Stimulated activated CD4-positive, alpha-beta T cell treated with anti-CD3 and anti-CD28 coated beads, Interleukin-1b, Interleukin-23, amount 100 ng/mL, for 1 hour (primary cell): ENCODE measurements at regions not wholly inside any gene's neighbourhood (a gene's known extent, or its start where the extent isn't known, plus 50 kb on each side); places are given as distances from the start of the nearest gene placed in this dataset.

ENCODE experiments used
- DNase-seq, 2 donors: peaks; one replicate each; pipeline ENCODE4 v3.0.0-alpha.2; 2020; ENCODE audit warnings: low read depth in 2 of 2

DNA sequence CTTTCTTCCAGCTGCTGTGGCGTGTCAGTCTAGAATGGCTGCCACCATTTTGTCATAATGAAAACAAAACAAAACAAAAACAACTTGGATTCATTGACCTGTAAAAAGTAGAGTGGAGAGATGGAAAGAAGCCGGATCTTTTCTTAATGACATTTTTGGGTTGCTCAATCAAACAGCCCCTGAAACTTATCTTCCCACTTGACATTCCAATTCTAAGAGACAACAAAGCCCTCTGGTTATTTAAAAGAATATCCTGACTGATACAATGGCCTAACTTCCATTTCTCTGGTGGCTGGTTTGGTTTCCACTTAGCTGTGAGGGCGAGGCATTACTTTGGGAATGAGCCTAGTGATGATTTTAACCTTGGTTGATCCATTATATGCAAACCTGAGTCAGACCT, 123.7 kb downstream of the AQP4 start:
- DNase-seq, result no peak

DNA sequence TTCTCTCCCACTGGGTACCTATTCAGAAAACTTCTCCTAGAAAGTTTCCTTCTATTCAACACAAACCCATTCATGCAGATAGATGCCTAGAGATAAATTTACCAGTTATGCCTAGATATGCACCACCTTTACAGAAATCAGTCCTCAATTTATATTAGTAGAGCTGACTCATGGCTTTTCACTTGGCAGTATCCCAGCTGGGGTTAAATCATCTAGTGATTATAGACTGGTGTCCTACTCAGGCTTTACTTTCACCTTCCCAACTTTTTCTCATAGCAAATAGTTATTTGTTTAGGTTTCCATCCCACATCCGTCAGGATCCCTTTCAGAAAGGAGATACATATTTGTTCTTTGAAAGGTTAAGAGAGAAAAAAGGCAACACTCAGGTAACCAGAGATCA, 124.5 kb downstream of the AQP4 start:
- no peak for DNase-seq

DNA sequence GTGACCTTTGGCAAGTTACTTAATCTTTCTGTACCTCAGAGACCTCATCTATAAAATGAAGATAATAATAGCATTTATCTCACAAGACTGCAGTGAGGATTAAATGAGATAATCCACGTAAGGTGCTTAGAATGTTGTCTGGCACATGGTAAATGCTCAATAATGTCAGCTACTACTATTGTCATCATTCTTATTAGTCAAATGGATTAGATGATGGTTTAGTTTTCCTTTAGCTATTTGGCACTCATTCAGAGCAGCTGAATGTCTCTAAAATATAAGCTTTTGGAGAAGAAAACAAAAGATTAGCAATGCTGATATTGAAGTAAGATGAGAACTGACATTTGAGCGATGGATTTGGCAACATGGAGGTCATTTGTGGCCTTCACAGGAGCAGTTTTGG, 125.1 kb downstream of the AQP4 start:
- no peak for DNase-seq

DNA sequence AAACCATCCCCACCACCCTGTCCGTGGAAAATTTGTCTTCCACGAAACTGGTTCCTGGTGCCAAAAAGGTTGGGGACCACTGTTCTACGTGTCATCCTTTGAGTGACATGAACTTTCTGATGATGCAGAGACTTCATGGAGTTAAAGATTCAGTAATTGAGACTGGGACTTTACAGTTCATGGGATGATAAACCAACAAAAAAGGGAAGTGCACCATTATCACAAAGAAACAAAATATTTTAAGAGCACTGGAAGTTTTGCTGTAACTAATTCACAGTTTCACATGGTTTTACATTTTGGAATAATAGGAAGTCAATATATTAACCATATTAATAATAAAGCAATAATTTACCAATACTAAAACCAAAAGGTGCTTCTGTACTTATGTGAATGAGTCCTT, 126.8 kb downstream of the AQP4 start:
- DNase-seq, result no peak

DNA sequence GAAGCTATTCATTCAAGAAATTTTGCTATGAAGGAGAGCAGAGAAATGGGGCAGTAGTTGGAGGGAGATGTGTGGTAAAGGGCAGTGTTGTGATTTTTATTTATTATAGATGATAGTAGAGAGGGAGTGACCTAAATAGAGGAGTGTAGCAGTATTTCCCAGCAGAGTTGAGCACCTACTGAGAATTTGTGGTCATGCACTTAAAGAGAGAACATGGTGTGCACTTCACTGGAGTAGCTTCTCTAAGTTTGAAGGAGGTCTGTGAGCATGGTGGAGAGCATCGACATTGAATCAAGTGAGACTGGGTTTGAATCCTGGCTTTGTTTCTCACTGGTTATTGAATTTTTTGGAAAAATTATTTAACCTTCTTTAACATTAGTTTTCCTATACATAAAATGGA, 129.2 kb downstream of the AQP4 start:
- no peak for DNase-seq

DNA sequence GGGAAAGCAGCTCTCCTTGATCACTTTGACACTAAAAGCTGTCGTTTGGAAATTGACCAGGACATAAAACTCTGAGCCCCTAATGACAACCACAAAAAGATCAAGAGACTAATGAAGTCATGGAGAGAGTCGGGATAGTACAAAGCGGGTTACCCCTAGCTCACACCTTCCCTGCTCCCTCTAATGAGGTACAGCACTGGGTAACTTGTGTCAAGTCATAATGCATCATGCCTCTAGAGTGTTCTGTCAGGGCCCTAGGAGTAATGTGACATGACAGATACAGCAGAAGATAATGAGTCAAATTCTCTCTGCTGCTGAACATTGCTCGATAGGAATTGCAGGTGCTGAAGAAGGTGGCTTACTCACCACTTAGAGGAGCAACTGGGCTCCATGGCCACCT, 130.7 kb downstream of the AQP4 start:
- DNase-seq, result no peak

DNA sequence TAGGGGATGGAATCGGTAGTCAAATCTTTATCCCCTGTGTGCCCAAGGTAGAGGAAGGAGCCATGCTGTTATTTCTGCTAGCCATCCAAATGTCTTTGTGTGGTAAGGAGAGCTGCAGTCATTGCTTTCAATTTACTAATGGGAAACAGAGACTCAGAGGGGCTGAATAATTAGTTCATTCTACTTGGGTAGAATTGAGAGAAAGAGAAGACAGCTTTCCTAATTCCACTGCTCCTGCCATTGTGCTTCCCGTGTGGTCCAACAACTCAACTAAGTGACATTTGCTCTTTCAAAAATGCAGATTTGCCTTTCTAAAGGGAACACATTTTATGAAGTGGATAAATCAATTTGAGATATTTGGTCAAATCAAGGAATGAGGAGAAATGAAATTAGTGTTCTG, 136.1 kb downstream of the AQP4 start:
- DNase-seq, result no peak

DNA sequence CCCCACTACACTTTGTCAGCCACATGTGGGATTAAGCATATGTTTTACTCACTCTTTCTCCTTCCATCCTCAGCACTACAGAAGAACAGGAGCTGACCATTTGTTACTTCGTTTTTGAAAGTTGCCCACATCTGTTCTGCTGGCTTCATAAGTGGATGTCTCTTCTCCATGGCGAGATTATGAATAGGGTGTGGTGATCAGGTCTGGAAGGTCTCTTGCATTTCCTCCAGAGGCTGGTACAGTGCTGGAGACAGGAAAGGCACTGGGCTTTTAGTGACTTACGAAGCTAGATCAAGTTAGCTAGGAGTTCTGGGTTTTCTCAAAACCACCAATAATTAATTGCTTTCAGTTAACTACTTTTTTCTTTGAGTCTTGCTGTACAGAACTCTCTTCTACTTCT, 136.5 kb downstream of the AQP4 start:
- DNase-seq, result no peak

DNA sequence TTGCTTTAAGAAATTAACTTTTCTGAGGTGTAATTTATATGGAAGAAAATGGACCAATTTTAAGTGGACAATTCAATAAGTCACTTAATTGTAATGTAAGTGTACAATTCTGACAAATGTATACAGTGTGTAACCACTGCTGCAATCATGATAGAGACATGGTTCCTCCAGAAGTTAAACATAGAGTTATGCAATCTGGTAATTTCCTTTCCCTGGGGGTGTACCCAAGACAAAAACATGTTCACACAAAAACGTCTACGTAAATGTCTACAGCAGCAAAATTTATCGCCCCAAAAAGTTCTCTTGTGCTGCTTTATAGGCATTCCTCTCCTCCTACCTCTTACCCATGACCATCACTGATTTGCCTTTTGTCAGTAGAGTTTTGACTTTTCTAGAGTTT, 141.5 kb downstream of the AQP4 start:
- DNase-seq, result no peak

DNA sequence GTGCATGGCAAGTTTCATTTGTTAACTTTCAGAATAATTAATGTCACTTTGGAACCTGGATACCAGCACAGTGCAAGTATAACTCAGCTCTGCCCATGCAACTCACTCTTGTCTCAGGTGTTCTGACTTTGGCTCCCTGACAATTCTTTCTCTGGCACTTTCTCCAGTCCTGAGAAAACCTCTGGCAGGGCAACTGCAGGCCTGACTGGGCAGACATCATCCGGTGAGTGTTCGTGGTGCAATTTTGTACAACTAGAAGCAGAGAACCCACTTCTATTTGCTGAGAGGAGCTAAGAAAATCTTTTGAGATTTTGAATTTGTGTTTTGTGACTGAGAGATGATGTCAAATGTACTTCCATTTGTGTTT, 143.0 kb downstream of the AQP4 start:
- no peak for DNase-seq

DNA sequence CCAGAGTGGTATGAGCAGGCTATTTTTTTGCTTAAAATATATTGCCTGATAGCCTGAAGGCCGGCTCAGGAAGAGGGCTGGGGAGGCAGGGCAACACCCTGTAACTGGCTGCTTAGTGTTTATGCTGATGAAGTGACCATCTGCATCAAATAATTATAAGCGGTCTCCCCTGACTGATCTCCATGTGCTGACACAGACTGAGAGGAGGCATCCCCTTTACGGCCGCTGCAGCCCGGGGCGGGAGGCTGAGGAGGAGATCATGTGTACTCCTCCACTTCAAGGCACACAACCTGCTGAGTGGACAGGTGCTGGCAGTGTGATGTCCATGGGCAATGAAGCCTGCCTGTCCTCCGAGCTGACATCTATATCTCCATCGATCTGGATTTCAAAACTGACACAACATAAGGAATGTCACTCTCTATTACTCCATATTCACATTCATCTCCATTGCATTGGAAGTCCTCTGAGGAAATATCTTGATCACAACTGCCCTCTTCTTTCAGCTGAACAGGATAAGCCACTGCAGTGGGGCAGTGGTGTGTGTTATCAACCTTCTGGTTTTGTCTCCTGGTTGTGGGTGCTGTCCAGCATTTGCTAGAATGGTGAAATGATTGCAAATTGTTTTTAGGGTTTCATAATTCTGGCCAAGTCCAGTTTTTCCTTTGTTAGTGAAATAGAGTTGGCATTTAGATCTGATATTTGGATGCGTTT, 143.5 kb downstream of the AQP4 start:
- no peak for DNase-seq

DNA sequence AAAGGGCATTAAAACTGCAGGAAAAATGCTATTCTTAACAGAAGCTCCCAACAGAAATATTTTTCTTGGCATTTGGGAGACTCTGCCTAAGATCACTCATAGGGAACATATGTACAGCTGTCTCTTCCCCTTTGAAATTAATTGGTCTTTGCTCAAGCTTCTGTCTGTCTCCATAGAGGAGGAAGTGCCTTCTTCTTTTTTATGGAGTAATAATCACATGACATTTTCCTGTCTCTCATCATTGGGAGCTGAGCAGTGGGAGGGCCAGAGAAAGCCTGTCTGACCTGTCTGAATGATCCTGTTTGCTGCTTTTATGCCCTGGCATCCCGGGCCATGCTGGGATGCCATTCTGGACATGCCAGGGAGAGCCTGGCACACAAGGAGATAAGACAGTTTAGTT, 145.6 kb downstream of the AQP4 start:
- DNase-seq, result no peak

DNA sequence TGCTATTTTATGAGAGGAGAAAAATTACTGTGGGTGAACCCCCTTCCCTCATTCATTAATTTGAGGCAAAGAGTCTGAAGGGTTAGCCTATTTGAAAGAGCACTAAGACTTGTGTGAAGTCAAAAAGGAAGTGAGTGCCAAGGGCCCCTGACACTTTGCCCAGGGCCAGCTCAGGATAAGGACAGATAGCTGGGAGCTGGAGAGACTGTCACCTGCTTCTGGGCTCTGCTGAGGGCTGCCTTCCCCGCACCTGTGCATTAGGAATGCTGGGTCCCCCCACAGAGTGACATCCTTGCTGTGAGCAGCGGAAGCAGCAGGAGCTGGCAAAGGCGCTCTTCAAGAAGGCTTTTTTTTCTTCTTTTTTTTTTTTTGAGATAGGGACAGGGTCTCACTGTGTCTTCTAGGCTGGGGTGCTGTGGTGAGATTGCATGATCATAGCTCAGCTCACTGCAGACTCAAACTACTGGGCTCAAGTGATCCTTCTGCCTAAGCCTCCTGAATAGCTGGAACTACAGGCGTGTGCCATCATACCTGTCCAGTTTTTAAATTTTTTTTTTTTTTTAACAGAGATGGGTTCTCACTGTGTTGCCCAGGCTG, 148.3 kb downstream of the AQP4 start:
- DNase-seq, result no peak

DNA sequence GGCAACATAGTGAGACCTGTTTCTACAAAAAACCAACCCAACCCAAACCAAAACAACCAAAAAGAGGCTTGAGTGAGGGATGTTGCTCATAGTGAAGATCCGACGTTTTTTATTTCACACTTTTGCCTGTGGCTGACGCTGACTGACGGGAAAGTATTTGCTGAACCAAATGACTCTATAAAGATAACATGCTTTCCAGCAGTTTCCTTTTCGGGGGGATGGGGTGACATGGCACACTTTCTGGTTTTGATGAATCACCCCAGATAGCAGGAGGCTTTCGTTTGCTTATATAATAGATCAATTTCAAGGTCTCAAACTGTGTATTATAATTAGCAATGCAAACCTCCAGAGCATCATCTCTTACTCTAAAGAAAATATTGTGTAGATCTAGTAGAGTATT, 150.8 kb downstream of the AQP4 start:
- DNase-seq, result no peak

DNA sequence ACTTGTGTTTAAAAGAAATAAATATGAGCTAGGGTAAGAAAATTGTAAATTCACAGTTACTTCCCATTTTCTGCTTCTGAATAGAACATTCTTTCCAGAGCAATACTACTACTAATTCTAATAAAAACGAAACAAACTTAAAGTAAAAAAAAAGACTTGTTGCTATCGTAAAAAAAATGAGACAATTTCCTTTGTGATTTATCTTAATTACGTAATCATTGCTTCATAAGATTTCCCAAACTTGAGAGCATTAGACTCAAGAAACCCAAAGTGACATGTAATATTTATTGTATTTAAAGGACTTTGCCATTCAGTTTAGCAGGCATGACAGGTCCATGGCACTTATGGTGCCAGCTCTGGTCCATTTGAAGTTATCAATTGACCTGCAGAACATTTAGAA, 153.8 kb downstream of the AQP4 start:
- DNase-seq, result no peak

DNA sequence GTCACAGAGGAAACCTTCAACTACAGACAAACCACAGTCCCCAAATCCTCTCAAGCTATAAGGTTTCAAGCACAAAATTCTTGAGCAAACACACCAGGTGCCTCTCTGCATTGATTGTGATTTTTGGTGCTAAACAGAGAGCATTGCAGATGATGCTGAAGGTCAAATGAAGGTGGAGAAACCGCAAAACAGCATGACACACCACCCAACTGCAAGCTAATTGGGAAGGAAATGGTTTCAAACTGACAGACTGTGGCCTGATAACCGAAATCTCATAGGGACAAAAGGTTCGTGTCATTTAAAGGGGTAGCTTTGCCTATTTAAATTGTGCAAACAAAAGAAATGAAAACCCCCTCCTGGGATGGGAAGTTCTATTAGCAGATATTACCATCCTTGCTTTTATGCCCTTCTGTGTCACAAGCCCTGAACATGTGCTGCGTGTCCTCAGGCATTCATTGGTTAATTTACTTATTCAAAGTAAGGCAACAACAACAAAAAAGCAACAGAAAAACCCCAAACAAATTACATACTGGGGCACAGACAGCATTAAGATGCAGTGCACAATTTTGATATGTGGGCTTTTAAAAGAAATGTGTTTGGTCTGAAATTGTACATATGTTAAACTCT, 154.9 kb downstream of the AQP4 start:
- no peak for DNase-seq

DNA sequence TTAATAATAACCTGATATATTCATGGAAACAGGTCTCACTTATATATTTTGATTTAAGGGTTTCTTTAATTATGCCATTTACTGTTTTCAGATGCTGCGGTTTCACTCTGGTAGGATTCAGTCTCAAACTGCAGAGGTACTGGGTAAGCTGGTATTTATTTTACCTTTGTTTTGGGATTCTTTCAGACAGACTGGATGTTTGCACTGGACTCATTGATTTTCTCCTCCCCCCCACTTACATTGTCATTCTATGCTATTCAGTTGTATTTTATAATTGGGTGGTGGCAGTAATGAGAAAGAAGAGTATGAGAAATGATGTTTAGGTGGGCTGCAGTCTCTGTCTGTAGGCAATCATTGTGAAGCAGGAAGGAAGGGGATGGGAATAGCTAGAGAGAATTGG, 155.6 kb downstream of the AQP4 start:
- no peak for DNase-seq

DNA sequence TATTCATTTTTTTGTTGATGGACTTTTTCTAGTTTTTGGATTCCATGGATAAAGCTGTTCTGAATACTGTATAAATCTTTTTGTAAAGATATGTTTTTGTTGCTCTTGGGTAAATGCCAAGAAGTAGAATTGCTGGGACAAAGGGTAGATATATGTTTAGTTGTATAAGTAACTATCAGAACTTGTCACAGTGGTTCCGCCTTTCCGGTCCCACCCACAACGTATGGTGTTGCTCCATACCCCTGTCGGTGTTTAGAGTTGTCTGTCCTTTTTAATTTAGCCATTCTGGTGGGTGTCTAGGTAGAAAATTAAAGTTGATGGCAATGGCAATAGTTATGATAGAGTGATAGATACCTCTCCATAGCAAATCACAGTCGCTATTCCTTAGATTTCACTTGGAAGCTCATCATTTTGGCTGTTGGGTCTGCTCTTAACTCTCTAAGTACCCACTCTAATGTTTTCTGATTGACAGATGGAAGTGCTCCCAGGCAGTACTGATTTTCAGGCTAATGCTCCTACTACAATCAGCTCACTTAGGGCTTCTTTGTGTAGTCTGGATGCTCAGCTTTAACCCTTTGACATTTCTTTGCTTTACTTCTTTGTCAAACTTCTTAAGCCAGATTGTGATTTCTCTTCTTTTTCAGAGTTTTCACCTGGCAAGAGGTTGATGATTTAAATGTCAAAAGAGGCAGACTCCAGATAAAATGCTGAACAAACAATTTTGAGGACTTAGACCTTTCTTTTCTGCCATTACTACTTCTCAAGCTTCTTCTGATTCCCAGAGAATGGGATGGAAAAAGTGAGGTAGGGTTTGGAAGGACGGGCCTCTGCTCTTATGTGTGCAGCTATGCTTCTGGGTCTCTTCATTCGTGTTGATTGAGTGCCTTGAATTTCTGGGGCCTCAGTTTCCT, 156.4 kb downstream of the AQP4 start:
- DNase-seq, result no peak

DNA sequence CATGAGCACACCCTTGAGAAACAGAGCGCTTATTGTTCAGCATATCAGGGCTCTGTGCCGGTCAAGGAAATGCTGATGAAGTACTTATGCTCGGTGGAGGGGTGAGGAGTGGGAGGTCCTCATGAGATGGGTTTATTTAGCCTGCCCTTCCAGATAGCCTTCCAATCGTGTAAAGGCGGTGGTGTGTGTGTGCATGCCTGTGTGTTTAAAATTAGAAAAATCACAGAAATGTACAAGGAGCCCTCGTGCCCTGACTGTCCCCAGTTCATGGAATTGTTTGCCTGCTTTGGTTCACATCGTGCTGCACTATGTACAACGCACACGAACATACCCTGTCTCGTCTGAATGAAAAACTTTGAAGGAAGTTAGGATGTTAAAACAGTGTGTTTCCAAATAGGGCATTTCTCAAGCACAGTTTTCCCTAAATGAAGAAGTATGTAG, 158.6 kb downstream of the AQP4 start:
- no peak for DNase-seq

DNA sequence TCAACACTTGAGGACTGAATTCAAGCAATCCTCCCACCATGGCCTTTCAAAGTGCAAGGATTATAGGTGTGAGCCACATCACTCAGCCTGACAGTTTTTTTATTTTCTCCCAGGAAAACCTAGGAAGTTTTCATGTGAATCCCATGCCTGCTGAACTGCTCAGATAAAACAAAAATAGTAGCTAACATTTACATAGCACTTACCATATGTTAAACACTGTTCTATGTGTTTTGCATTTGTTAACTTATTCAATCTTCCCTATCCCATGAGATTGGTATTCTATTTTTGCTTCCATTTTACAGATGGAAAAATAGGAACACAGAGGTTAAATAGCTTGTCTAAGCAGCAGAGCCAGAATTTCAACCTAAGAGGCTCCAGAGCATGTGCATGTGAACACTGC, 157.4 kb upstream of the KCTD1 start:
- no peak for DNase-seq

DNA sequence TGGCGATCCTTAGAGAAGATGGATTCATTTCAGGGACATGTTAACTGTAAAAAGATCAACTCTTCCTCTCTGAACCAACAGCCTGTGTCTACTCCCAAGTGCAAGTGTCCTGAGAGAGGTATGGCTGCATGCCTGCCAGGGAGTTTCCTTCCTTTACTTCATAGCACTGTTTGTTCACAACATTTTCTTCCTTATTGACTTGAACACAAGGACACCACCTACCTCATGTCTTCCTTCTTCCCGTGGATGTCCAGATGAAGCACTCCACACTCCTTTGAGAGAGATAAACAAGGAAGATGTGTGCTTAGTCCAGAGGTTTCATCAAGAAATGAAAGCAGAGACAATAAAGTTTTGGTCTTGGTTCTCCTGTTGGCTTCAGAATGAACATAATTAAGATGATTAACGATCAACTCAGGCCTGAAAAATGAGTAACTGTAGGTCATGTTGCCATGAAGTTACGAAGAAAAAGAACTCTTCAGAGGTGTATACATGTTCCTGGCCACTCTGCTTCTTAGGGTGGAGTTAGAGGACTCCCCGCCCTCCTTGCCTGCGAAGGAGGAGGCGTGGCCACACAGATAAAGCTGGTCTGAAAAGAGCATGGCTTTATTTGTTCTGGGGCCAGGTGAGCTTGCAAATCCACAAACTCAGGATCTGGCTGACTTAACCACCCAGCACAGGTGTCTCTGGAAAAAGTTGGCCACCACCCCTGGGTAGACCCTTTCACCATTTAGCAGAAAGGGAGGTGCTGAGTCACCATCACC, 155.0 kb upstream of the KCTD1 start:
- no peak for DNase-seq

DNA sequence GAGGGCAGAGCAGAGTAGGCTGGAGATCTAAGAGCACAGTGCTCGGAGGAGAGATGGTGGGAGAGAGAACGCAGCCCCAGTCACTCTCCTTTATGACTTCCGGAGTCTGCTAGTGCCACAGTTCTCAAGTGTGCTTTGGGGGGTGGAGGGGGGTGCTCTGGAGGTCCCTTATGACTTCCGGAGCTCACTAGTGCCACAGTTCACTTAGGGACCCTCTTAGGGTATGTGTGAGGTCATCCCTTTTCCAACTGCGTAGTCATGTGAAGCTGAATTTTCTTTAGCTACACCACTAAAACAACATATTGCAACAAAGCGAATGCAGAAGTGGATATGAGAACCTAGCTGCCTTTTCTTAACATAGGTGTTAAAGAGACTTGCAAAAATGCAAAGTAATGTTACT, 153.7 kb upstream of the KCTD1 start:
- no peak for DNase-seq
